Mesothelial cell of epicardium (in vitro differentiated cells): ENCODE measurements at regions not wholly inside any gene's neighbourhood (a gene's known extent, or its start where the extent isn't known, plus 50 kb on each side); places are given as distances from the start of the nearest gene placed in this dataset.

Experiments used
- DNase-seq, 2 experiments: peaks; one replicate each; pipeline ENCODE4 v3.0.0; 2021; ENCODE audit warnings: low spot score in 2 of 2; ENCODE audit not compliant: unreplicated experiment in 2 of 2
- H3K27ac Mint-ChIP-seq: 2 replicates; pipeline ENCODE4 v1.8.0; 2021; ENCODE audit warnings: mixed read lengths
- H3K27me3 Mint-ChIP-seq: 2 replicates; pipeline ENCODE4 v1.8.0; 2021; ENCODE audit warnings: low read depth, mixed read lengths
- H3K36me3 Mint-ChIP-seq: 2 replicates; pipeline ENCODE4 v1.8.0; 2021; ENCODE audit warnings: mixed read lengths
- H3K4me1 Mint-ChIP-seq: 2 replicates; pipeline ENCODE4 v1.8.0; 2021; ENCODE audit warnings: mixed read lengths
- H3K4me3 Mint-ChIP-seq: 2 replicates; pipeline ENCODE4 v1.8.0; 2021; ENCODE audit warnings: mild to moderate bottlenecking, moderate library complexity, mixed read lengths
- H3K9me3 Mint-ChIP-seq: 2 replicates; pipeline ENCODE4 v1.8.0; 2021; ENCODE audit warnings: mixed read lengths
- TF ChIP-seq, protein P1 (sequence below): fragments of 200-600 bp; sonication (generic); IDR thresholded peaks from one replicate; pipeline ENCODE4 v1.5.0; 2021; ENCODE audit warnings: antibody characterized with exemption; ENCODE audit not compliant: unreplicated experiment

DNA sequence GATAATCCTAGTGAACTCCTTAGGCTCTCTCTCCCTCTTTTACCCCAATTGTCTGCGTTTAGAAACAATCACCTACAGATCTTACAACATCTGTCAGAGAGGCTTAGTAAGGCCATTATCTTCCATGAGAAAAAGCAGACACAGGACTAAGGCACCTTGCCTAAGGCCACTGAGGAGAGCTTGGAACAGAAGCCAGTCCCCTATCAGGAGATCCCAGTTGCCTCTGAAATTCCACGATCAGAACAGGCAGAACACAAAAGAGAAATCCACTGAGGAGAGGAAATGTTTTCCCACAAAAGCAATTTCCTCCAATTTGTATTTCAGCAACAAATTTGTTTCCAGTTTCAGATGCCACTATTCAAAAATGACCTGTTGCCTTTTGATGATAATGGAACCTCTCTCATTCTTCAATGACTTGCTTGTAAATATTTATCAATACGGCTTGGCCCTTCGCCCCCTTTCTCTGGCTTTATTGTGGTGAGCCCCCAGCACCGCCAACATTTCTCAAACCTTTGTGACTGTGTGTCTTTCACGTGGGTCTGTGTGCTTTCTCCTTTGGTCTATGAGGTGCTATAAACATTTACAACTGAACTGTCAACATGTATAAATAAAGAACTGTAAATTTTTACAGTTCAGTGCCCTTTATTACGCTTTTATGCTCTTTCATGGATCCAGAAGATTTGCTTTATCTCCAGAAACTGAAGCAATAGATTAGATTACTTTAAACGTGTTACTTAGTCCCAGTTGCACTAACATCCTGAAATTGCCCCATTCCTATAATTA lies 187.8 kb upstream of the PHACTR1 start:
- no peak for DNase-seq
- TF ChIP-seq, protein P1, sequence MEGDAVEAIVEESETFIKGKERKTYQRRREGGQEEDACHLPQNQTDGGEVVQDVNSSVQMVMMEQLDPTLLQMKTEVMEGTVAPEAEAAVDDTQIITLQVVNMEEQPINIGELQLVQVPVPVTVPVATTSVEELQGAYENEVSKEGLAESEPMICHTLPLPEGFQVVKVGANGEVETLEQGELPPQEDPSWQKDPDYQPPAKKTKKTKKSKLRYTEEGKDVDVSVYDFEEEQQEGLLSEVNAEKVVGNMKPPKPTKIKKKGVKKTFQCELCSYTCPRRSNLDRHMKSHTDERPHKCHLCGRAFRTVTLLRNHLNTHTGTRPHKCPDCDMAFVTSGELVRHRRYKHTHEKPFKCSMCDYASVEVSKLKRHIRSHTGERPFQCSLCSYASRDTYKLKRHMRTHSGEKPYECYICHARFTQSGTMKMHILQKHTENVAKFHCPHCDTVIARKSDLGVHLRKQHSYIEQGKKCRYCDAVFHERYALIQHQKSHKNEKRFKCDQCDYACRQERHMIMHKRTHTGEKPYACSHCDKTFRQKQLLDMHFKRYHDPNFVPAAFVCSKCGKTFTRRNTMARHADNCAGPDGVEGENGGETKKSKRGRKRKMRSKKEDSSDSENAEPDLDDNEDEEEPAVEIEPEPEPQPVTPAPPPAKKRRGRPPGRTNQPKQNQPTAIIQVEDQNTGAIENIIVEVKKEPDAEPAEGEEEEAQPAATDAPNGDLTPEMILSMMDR, result no peak
- peaks cover 3% of the 10 kb centered on the region for H3K36me3 Mint-ChIP-seq
- H3K9me3 Mint-ChIP-seq, result peaks cover 12% of the 10 kb centered on the region
- H3K27ac Mint-ChIP-seq, result peak overlapping the region; percentile 83
- no peak overlapping the region for H3K4me3 Mint-ChIP-seq
- no peaks in the 10 kb centered on the region for H3K27me3 Mint-ChIP-seq
- H3K4me1 Mint-ChIP-seq, result peaks cover 14% of the 10 kb centered on the region

DNA sequence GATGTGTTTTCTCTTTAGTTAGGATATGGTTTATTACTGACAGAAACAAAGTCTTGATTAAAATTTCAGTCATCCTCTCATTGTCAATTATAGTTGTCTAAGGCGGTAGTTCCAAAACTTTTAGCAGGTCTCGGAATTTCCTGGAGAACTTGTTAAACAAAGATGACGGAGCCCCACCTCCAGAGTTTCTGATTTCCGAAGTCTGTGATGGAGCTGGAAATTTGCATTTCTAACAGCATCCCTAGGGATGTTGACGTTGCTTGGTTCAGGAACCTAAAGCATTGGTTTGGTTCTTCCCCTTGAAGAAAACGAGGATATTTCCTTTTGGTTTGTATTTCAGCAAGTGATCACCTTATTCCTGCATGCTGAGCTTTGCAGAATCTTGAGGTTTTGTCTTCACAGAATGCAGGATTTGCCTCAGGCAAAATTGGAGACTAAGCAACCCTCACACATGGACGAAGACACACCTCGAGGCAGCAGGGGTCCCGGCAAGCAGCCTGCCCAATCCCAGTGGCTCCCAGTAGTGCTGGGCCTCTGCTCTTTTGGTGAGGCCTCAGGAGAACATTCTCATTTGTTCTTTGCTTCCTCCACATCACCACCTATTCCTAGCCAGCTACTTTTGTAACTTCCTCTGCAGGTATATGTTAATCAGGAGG lies 187.1 kb upstream of the PHACTR1 start:
- TF ChIP-seq, protein P1, result no peak
- H3K27me3 Mint-ChIP-seq, result no peaks in the 10 kb centered on the region
- DNase-seq, result no peak
- H3K4me3 Mint-ChIP-seq, result no peak overlapping the region
- peaks cover 2% of the 10 kb centered on the region for H3K36me3 Mint-ChIP-seq
- no peak overlapping the region for H3K27ac Mint-ChIP-seq
- peaks cover 14% of the 10 kb centered on the region for H3K4me1 Mint-ChIP-seq
- H3K9me3 Mint-ChIP-seq, result peaks cover 6% of the 10 kb centered on the region

DNA sequence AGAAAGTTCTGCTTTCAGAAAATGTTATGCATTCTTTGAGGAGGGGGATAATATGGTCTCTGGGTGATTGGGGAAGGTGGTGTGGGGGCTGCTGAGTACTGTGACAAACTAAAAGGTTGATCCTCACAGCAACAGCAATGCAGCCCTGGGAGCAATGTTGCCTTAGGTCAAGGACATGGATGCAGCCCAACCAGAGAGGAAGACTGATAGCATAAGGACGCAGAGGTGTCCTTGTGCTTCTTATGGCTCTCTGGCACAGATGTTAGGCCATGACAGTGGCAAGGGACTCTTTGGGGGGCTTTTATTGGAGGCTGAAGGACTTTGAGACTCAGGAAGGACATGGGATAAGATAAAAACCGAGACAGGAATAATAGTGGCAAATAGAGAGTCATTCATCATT lies 186.2 kb upstream of the PHACTR1 start:
- TF ChIP-seq, protein P1, result no peak
- H3K4me3 Mint-ChIP-seq, result no peak overlapping the region
- H3K4me1 Mint-ChIP-seq, result peaks cover 14% of the 10 kb centered on the region
- peaks cover 2% of the 10 kb centered on the region for H3K36me3 Mint-ChIP-seq
- no peaks in the 10 kb centered on the region for H3K27me3 Mint-ChIP-seq
- H3K9me3 Mint-ChIP-seq, result peaks cover 3% of the 10 kb centered on the region
- no peak overlapping the region for H3K27ac Mint-ChIP-seq
- DNase-seq, result no peak

DNA sequence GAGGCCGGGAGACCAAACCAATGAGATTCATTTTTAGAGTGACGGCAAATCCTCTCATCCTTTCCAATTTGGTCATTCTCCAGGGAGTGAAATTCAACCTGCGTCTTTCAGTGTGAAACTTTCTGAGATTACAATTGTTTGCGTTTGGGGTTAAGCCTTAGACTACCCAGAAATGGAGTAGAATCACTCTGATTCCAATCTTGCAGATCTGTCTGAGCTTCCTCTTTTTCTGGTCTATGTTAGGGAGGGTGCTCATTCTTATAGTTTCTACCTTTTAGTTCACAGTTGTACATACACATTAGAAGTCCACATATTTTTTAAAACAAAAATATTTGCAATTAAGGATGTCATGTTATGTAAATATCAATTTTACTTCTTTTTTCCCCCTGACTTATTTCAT lies 183.0 kb upstream of the PHACTR1 start:
- H3K9me3 Mint-ChIP-seq, result no peaks in the 10 kb centered on the region
- no peaks in the 10 kb centered on the region for H3K36me3 Mint-ChIP-seq
- no peaks in the 10 kb centered on the region for H3K27me3 Mint-ChIP-seq
- DNase-seq, result no peak
- H3K4me1 Mint-ChIP-seq, result peaks cover 23% of the 10 kb centered on the region
- TF ChIP-seq, protein P1, result no peak
- no peak overlapping the region for H3K4me3 Mint-ChIP-seq
- H3K27ac Mint-ChIP-seq, result no peak overlapping the region

DNA sequence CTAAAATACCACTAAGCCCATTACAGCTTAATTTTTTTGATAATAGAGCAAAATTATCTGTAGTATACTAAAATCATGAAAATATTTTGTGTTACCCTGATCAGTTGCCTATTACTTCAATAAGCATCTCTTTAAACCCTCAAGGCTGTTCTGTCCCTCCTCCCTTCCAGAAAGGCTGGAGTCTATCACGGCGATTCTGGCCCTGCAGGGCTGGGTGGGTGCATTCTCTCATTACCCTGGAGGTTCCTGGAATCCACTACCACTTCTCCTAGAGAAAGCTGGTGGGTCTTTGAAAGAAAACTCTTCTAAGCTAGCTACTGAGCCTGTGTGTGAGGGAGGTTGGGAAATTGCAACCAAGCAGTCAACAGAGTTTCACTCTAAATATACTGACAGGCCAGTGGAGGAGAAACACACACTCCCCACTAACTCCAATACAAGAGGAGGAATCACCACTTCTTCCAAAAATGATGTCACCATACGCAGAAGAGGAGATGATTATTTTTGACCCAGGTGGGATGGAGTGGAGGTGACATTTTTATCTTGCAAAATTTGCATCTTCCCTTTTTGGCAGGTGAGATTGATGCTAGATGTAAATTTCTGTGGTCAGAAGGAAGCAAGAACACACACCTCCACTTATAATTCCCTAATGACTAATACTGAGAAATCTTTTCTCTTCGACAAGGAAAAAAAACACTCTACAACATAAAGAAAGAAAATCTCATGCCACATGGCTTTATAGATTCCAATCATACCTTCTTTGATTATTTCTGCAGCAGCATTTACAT lies 182.3 kb upstream of the PHACTR1 start:
- TF ChIP-seq, protein P1, result no peak
- H3K27ac Mint-ChIP-seq, result no peak overlapping the region

More for the DNA sequence above, 182.3 kb upstream of the PHACTR1 start:
- Mint-ChIP-seq H3K36me3 (no peaks in the 10 kb centered on the region), H3K9me3 (no peaks in the 10 kb centered on the region), H3K27me3 (no peaks in the 10 kb centered on the region), H3K4me3 (no peak overlapping the region), H3K4me1 (peaks cover 17% of the 10 kb centered on the region)
- DNase-seq, result no peak
